ENCODE measurements at regions not wholly inside any gene's neighbourhood (a gene's known extent, or its start where the extent isn't known, plus 50 kb on each side); places are given as distances from the start of the nearest gene placed in this dataset.

DNA sequence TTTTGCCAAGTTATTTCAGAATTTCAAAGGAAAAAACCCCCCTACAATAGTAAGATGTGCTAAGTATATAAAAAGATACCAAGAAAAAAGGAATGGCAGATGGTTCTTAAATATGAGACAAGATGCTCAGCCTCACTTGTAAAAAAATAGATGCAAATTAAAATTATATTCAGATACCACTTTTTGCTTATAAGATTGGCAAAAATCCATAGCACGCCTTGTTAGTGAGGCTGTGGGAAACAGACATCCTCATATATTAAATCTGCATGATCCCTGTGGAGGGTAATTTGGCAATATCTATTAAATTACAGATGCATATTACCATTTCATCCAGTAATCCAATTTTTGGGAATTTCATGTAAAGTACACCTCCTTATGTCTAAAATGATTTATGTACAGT is 62.5 kb upstream of the PDHA1 start:
- DNase-seq (ENCODE audit: extremely low spot score in 2 of 2) = no peak
- no peak for TF ChIP-seq POLR2A (IDR thresholded peaks at IDR 0.05)
- TF ChIP-seq POLR2AphosphoS5 (IDR thresholded peaks at IDR 0.05; ENCODE audit: insufficient read depth in 1 of 2, low read depth in 1 of 2) = no peak
- no peak for TF ChIP-seq CTCF (IDR thresholded peaks at IDR 0.05)
- intact Hi-C loops (cut with DNase I) = no loop called here
- H3K4me3 ChIP-seq = no peak overlapping the region
- no peaks in the 10 kb centered on the region for H3K36me3 ChIP-seq
- no peaks in the 10 kb centered on the region for H3K9me3 ChIP-seq
- H3K27me3 ChIP-seq = no peaks in the 10 kb centered on the region
- H3K27ac ChIP-seq = no peak overlapping the region
- no peaks in the 10 kb centered on the region for H3K4me1 ChIP-seq

DNA sequence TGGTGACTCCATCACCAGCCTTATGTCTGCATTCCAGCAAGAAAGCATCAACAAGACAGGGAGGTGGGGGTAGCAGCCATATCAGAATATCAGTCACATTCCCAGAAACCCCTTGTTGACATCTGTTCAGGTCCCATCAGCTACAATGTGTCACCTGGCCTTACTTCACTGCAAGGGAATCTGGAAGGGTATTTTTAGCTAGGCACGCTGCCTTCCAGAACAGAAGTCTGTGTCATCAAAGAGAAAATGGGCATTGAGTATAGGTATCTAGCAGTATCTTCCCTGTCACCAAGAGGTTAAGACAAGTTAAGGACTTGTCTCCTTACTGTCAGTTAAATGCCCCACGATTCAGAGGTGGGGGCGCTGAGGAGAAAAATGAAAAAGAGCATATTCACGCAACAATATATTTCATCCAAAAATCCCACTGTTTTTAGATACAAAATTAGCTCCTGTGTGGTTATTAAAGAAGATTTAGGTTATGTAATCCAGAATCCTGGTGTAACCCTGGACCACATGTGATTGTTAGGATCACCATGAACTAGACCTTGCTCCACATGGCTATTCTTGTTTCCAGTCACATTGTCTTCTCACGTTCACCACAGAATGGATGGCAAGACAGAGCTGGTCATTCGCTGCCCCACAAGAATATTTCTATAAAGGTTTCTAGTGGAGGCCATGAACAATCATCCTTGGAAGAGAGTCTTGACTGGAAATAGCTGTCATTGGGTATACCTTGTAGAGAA is 60.0 kb upstream of the PDHA1 start:
- intact Hi-C loops (cut with DNase I) = no loop called here
- no peak for DNase-seq (ENCODE audit: extremely low spot score in 2 of 2)
- H3K9me3 ChIP-seq = no peaks in the 10 kb centered on the region
- H3K27me3 ChIP-seq = no peaks in the 10 kb centered on the region
- no peaks in the 10 kb centered on the region for H3K36me3 ChIP-seq
- no peaks in the 10 kb centered on the region for H3K4me1 ChIP-seq
- no peak overlapping the region for H3K4me3 ChIP-seq
- H3K27ac ChIP-seq = no peak overlapping the region
- TF ChIP-seq POLR2AphosphoS5 (IDR thresholded peaks at IDR 0.05; ENCODE audit: insufficient read depth in 1 of 2, low read depth in 1 of 2) (no peak), CTCF (IDR thresholded peaks at IDR 0.05) (no peak), POLR2A (IDR thresholded peaks at IDR 0.05) (no peak)

DNA sequence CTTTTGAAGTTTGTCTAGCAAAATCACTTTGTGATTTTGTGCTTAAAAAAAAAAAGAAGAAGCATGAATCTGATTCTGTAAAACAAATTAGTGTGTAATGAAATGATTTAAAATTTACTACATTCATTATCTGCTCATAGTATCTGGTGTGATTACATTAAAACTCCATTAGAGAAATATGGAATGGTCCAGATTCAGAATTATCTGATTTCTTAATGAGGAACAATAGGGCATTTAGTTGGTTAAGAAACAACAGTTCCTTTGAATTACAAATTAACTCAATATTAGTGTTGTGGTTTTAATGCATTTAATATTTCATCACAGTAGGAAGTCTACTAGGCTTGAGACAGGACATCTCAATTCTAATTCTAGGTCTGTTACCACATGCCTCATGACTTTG is 57.9 kb upstream of the PDHA1 start:
- no peak for DNase-seq (ENCODE audit: extremely low spot score in 2 of 2)
- no peaks in the 10 kb centered on the region for H3K9me3 ChIP-seq
- H3K27me3 ChIP-seq = no peaks in the 10 kb centered on the region
- H3K36me3 ChIP-seq = no peaks in the 10 kb centered on the region
- H3K4me3 ChIP-seq = no peak overlapping the region
- intact Hi-C loops (cut with DNase I) = no loop called here
- no peak for TF ChIP-seq POLR2A (IDR thresholded peaks at IDR 0.05)
- TF ChIP-seq POLR2AphosphoS5 (IDR thresholded peaks at IDR 0.05; ENCODE audit: insufficient read depth in 1 of 2, low read depth in 1 of 2) = no peak
- no peak for TF ChIP-seq CTCF (IDR thresholded peaks at IDR 0.05)
- H3K27ac ChIP-seq = no peak overlapping the region
- no peaks in the 10 kb centered on the region for H3K4me1 ChIP-seq

DNA sequence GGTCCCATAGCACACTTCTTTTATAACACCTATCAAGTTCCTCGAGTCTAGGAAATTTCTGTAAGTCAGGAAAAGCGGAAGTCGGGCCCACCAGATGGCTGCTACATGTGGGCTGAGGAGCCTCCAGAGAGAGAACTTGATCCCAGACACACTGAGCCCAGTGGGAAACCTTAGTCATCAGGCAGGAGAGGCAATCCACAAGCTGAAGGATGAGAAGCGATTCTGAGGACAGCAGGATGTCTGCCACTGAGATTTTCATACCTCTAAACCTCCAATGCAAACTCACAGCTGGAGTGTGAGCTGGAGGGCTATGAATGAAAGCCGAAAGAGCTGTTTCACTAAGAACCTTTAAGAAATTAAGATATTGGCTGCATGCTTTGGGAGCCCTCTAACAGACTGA is 52.6 kb upstream of the PDHA1 start:
- TF ChIP-seq CTCF (IDR thresholded peaks at IDR 0.05) = no peak
- H3K4me1 ChIP-seq = no peaks in the 10 kb centered on the region
- no peaks in the 10 kb centered on the region for H3K36me3 ChIP-seq
- H3K27ac ChIP-seq = no peak overlapping the region
- H3K4me3 ChIP-seq = no peak overlapping the region
- no peaks in the 10 kb centered on the region for H3K27me3 ChIP-seq
- H3K9me3 ChIP-seq = no peaks in the 10 kb centered on the region
- no peak for DNase-seq (ENCODE audit: extremely low spot score in 2 of 2)
- intact Hi-C loops (cut with DNase I) = no loop called here

GRCh38 chrX:19293606-19294325 is 50.0 kb upstream of the PDHA1 start:
- H3K9me3 ChIP-seq = no peaks in the 10 kb centered on the region
- H3K27me3 ChIP-seq = no peaks in the 10 kb centered on the region
- no peaks in the 10 kb centered on the region for H3K36me3 ChIP-seq
- no peak overlapping the region for H3K27ac ChIP-seq
- no peak overlapping the region for H3K4me3 ChIP-seq
- intact Hi-C loops (cut with DNase I) = no loop called here
- DNase-seq (ENCODE audit: extremely low spot score in 2 of 2) = no peak
- H3K4me1 ChIP-seq = no peaks in the 10 kb centered on the region
- TF ChIP-seq POLR2A (IDR thresholded peaks at IDR 0.05) = no peak
- TF ChIP-seq CTCF (IDR thresholded peaks at IDR 0.05) = no peak
- TF ChIP-seq POLR2AphosphoS5 (IDR thresholded peaks at IDR 0.05; ENCODE audit: insufficient read depth in 1 of 2, low read depth in 1 of 2) = no peak

Measured in vagina (tissue), 2 donors.